NCI-H2196 treated with DMSO at 0.1 percent for 48 hours (cell line): ENCODE measurements at regions not wholly inside any gene's neighbourhood (a gene's known extent, or its start where the extent isn't known, plus 50 kb on each side); places are given as distances from the start of the nearest gene placed in this dataset.
A peak's percentile ranks its signal among the peaks of the same experiment; 100 is the strongest.
"Not testable (repeated sequence)": the region's sequence is repeated elsewhere in the genome, so short reads cannot be mapped to it uniquely, and the experiment has no call there.

Experiments
- DNase-seq: peaks from one replicate; lab custom pipeline; 2025; ENCODE audit not compliant: unreplicated experiment; lab: John Stamatoyannopoulos, UW

DNA sequence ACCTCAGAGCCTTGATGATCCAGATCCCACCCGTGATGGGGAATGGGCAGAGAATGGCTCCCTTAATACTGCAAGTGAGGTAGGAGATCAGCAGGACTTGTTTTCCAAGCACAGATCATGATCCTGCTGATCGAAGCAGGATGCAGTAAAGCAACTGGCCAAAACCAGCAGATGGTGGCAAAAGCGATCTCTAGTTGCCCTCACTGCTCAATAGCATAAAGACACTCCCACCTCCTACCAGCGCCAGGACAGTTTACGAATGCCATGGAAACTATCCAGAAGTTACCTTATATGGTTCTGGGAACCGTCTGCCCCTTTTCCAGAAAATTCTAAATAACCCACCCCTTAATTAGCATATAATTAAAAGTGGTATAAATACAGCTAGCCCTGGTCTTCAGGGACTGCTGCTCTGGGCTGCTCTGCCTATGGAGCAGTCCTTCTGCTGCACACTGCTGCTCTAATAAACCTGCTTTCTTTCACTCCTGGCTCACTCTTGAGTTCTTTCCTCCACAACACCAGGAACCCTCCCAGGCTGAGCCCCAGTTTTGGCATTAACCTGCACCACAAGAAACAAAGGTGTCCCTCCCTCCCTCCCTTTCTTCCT is 415.8 kb downstream of the PREX1 start:
- DNase-seq, result no peak

DNA sequence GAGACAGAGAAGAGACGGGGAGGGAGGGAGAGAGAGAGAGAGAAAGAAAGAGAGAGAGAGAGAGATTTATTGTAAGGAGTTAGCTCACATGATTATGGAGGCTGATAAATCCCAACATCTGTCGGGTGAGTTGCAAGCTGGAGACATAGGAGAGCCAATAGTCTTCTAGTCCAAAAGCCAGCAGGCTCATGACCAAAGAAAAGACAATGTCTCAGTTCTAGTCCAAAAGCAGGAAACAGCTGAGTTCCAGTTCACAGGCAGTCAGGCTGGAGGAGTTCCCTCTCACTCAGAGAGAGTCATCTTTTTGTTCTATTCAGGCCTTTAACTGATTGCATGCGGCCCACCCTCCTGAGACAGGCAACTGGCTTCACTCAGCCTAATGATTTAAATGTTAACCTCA is 416.6 kb downstream of the PREX1 start:
- no peak for DNase-seq

DNA sequence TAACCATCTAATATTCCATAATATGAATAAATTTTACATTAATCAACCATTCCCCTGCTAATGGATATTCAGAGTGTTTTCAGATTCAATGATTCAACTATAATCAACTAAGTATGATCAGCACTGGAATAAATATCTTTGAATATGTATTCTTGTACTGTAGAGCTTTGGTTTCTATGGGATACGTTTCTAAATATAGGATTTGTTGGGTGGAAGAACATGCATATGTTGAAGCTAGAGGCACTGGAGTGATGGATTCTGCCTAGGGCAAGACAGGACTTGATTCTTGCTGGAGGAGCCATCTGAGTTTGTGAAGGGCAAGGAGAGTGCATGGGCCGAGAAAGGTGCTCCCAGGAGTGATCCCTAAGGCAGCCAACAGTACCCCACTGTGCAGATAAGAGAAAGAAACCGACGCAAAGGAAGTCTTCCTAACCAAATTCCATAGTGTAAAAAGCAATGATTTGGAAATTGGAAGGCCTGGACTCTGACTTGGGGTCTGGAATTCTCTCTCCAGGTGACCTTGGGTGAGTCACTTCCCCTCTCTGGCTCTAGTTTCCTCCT is 418.7 kb downstream of the PREX1 start:
- DNase-seq, result no peak

DNA sequence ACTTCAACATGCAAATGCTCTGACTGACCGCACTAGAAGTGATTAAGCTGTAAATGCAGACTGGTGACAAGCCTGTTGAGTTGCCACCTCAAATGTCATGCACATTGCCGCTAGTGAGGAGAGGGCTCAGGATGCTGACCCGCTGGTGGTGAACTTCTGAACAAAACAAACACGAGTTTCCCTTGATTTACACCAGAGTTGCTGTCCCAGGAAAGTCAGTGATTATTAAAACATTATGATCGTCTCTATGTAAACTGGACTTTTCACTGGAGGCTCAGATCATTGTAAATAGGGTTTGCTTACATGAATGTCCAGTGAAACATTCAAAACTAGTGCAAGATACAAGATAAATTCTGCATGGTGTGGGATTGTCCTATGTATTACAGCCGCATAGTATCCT is 420.1 kb downstream of the PREX1 start:
- DNase-seq, result no peak

DNA sequence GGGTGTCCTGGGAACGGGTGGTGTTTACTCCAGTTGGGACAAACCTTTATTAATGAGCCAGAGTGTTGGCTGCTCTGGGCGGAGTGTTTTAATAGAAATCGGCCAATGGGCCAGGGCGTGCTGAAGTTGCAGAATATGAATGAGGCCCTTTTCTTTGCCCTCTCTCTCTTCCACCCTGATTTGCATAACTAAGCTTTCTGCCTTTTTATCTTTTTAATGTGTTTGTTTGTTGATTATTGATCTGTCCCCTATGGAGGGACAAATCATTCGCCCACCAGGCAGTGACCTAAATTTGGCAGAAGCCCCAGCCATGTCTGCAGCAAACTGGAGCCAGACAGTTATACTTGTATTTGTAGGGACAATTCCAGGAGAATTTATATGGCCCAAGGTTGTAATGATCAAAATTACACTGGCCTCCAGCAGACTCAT is 420.9 kb downstream of the PREX1 start:
- DNase-seq, result no peak

DNA sequence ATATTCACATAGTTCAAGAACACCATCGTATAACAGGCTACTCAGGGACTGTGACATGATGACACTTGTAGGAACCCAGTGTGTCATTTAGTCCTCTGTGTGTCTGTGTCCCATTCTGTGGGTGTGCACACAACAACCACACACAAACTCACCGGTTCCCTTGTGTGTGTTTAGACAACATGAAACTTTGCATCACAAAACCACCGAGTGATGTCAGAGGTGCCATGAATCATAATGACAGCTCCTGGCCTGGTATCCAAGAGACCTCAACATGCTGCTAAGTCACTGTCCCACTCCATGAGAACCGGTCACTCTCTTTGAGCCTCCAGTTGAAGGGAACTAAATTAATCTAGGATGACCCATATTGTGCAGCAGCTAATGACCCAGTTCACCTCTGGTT is 421.3 kb downstream of the PREX1 start:
- no peak for DNase-seq

DNA sequence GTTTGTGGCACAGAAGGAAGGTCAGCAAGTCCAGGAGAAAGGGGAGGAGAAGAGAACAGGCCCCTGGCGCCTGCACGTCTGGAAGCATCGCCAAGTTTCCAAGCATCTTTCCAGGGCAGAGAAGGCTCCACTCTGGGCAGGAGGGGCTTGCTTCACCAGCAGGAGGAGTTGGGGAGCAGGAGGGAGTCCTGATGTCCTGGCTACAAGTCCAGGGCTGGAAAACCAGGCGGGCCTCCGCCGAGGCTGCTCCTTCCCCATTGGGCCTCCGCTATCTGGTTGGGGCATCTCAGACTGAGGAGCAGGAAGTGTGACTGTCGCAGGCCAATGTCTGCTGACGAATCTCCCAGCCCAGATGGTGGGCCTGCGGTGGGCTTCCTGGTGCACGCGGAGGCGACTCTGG is 421.9 kb downstream of the PREX1 start:
- no peak for DNase-seq

DNA sequence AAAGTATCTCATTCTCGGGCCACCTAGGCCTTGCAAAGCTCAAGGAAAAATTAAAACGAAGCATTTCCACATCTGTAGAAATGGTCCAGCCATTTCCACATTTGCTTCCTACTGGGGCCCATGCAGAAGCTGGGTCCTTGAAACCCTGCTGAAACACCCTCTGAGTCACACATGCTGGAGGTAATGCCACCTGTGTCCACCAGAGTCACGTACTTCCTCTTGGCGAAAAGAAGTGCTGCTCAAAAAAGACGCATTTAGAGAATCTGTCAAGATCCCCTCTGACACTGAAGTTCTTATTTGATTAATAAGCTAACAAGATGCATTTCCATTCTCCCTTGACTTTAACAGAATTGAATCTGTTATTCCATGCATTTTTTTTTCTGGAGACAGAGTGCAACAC is 423.2 kb downstream of the PREX1 start:
- DNase-seq, result no peak

DNA sequence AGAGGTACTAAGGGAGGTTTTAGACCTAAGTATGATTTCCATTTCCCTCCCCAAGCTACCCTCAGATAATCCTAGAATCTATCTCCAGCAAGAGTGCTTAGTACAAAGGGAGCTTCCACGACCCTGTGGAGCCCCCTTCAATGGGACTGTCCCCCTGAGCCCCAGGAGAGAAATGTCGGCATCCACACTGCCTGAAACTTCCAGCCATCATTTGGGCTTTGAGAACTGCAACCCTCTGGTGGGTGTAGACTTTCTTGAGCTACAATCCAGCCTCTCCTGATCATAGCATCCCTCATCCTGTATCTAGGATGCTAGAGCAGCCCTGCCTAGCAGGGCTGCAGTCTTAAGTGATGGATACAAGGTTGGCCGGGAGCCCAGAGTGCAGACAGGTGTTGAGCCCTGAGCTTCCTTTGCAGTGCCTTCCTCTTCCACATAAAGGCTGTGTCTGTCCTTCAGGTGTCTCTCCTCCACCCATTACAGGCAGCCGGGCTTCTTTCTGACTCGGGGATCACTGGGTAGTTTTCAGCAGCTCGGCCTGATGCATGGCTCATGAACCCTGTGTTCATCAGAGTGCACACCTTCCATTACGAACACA is 424.5 kb downstream of the PREX1 start:
- DNase-seq, result peak; percentile 9

DNA sequence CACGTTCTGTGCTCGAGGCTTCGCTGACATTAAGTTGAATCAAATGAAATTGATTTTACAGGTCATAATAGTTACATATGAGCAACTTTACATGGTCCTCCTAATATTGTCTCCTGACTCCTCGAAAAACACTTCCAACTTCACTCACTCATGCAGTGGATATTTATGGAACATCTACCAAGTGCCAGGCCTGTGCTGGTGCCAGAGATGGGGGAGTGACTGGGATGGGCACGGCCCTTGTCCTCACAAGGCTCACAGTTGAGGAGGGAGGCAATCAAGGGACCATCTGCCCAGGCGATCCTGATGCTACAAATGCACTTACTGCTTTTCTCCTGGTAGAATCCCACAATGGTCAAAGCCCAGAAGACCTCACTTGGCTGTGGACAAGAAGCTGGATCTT is 426.4 kb downstream of the PREX1 start:
- no peak for DNase-seq

DNA sequence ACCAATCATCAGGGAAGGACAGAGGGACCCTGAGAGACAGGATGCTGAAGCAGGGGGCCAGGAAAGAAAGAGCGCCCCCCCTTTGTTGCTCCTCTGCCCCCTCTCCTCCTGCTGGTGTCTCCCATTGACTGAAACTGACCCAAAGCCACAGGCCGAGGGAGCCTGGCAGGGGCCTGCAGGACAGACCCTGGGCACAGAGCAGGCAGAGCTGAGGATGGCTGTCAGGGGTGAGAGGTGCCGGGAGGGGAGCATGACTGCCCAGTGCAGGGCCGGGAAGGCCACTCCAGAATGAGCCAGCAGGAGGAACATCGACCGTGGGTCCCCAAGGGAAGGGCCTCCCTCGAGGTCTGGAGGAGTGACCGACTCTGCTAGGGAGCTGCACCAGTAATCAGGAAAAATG is 427.8 kb downstream of the PREX1 start:
- no peak for DNase-seq

DNA sequence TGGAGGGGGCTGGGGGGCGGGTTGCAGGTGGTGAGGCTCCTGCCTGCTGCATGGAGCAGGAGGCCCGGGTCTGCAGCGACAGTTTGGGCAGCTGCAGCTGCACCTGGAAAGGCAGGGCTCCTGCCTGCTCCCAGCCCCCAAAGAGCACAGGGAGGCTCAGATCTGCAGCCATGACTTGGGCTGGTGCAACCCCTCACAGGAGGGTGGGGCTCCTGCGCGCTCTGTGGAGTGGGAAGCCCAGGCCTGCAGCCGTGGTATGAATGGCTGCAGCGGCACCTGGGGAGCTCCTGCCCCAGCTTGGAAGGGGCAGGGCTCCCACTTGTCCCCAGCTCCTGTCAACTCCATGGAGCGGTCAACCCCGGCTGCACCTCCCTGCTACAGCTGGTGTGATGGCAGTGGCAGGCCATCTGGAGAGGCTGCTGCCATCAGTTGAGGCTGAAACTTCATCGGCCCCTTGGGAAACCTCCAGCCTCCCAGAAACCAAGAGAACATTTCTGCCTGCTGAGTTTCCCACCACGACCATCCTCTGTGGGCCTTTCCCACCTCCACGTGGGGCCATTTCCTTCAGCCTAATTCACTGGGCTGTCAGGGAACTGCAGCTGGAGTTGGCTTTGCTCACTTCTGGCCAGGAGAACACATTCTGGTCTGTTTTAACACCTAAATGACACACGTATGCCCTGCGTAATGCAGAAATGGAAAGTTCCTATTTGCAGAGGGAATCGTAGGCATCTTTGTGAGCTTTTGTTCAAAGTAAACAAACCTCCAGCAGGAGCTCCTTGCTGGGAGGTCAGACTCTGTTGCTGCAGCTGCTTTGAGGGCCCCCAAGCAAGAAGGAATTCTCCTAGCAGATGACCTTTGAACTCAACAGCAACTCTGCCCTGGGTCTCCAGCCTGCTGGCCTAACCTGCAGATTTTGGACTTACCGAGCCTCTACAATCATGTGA is 429.0 kb downstream of the PREX1 start:
- no peak for DNase-seq

DNA sequence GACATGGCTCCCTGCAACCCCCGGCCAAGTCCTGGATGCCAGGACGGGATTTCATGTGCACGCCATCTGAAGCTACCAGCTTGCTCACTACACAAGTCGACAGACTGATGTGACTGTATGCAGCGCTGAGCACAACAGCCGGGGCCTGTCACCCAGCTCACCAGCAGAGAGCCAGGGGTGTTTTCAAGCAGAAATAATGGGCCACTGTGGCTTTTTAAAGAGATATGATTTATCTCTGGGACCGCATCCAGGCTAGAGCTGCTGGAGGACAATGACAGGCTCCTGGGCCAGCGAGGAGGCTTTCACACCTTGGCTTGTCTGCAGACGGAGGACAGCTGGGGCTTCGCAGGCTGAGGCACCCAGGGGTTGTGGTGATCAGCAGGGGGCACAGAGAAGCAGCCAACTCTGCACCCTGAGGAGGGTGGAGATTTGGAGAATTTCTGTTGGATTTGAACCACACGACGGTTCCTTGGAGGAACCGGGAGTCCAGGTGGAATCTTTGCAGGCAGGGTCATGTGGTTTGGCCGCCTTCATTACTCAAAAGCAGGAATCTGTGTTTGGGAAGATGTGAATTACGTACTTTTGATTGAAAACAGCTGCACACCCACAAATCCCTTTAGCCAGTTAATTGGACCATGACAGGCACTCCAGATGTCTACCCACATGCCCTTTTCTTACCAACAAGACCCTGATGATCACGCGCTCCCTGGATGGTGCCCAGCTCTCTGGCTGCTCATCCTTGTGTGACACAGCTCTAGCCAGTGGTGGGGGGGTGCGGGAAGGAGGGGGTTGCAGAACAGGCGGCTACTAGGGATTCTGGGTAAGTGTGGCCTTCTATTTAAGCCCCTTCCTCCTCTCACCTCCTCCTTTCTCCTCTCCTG is 430.6 kb downstream of the PREX1 start:
- DNase-seq, result not testable (repeated sequence)

DNA sequence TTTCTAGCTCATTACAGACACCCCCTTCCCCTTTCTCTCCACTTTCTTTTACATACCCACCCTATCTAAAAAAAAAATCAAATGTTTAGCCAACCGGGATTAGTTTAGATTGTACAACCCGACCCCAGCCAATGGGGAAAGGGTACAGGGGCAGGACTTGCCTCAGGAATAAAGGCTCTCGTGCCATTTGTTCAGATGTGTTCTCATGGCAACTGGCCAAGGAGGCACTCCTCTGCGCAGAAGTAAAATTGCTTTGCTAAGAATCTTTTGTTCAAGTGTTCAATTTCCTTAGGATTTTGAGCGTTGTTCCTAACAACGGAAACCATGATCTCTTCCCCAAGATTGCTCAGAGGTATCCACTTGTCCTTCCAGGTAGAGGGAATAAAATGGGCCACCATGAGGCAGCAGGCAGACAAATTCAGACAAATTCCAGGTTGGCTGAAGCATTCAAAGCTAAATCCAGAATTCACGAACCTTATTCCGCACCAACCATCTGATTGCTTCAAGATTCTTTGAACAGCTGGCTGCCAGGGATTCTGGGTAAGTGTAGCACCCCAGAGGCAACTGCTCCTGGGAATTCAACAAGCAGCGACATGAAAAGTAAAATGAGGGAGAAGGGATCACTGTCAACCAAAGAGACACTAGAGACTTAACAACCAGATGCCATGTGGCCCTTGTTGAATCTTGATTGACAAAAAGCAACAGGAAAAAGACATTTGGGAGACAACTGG is 431.8 kb downstream of the PREX1 start:
- no peak for DNase-seq

DNA sequence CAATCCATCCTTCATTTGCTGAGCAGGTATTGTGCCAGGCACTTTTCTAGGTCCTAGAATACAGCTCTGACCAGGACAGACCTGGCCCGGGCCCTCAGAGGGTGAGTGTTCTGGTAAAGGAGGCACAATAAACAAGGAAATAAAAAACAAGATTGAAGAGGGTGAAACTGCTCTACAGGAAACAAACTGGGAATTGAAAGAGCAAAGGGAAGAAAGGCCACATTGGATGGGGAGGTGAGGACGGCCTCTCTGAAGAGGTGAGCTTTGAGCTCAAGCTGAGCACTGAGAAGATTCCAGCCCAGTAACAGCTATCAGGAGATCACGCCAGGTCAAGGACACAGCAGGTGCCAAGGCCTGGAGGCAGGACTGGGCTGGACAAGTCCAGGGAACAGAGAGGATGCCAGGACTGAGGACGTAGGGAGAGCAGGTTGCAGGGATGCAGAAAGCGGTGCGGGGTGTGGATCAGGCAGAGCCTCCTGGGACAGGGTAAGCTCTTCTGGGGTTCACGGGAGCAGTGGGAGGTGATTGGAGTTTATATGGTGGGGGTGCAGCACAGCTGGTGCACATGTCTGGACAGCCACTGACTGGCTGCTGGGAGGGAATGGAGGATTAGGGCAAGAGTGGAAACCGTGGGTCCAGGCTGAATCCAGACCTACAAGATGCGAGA is 433.3 kb downstream of the PREX1 start:
- no peak for DNase-seq

DNA sequence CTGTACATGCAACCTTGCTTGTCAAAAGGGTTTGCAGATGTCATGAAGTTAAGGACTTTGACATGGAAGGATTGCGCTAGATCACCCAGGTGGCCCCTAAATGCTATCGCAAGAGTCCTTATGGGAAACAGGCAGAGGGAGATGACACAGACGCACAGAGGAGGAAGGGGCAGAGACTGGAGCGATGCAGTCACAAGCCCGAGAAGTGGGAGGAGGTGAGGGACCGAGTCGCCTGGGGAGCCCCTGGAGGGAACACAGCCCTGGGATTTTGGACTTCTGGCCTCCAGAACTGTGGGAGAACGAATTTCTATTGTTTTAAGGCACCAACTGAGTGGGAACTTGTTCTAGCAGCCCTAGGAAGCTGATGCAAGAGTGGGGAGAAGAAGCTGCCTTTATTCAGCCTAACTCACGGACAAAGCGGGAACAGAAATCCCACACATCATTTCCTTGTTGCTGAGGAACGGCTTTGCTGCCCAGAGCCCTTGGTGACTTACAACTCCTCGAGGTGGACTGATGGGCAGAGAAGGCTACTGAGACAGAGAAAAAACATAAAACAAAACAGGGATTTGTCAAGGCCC is 434.0 kb downstream of the PREX1 start:
- DNase-seq, result no peak

DNA sequence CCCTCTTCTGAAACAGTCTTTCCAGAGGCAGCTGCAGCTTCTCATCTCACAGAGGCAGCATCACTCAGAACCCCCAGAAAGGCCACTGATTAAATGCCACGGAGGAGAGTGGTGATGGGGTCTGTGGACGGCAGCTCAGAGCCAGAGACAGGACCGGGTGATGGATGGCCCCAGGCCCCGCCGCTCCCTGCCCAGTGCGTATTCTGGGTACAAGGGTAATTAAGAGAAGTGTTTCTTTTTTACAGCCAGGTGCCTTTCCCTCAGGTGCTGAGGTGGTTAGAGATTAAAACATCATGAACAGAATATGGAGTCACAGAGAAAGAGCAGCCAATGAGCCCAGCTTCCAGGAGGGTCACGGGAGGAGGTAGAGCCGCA is 434.5 kb downstream of the PREX1 start:
- no peak for DNase-seq

DNA sequence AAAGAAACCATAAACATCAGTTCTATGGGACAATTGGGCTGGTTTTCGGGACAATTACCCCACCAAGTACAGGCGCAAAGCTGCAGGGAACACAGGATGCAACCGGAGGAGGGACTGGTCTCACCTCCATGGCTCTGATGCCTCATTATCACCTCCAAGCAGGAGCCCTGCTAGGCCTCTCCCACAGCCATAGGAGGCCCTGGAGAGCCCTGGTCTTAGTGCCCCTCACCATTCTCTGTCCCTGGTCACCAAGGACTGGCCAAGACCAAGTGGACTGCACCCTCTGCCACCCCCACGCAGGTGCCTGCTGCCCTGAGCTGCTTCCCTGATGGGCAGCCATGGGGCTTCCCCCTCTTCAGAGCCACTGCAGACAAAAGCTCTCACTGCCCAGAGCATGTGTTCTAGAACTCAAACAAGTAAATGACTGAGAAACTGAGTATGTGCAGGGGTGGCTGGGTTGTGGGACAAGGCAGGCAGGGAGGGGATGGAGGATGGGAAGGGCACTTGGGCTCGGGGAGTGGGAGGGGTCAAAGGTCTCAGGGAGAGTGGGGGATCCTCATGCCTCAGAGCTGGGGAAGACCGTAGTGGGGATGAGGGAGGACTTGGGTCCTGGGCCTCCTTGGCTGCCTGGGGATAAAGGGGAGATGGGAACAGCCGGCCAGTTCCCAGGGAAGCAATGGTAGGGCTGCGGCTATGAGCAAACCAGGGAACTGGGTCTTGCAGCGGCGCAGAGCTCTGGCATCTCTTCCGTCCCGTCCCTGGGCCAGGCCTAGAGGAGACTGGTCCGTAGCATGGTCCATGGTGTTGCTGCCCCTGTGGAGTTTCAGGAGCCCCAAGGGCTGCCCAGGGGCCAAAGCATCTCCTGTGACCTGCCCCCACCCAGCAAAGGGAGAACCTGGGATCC is 435.1 kb downstream of the PREX1 start:
- DNase-seq, result no peak
